Immature natural killer cell (primary cell): ENCODE measurements at regions not wholly inside any gene's neighbourhood (a gene's known extent, or its start where the extent isn't known, plus 50 kb on each side); places are given as distances from the start of the nearest gene placed in this dataset.

Experiments used
- DNase-seq, 3 donors: peaks; one replicate each; pipeline ENCODE4 v3.0.0; 2022; ENCODE audit warnings: mixed read lengths in 1 of 3
- H3K27ac Mint-ChIP-seq, 6 donors: one replicate each; pipeline ENCODE4 v1.8.0; 2020; ENCODE audit warnings: mixed read lengths in 6 of 6, mild to moderate bottlenecking in 5 of 6, inconsistent platforms in 4 of 6, moderate library complexity in 3 of 6
- H3K27me3 Mint-ChIP-seq, 3 donors: one replicate each; pipeline ENCODE4 v1.8.0; 2020 to 2021; ENCODE audit warnings: low read depth in 3 of 3, mild to moderate bottlenecking in 3 of 3, mixed read lengths in 3 of 3, moderate library complexity in 3 of 3, inconsistent platforms in 1 of 3
- H3K36me3 Mint-ChIP-seq, 3 donors: one replicate each; pipeline ENCODE4 v1.8.0; 2020; ENCODE audit warnings: mixed read lengths in 3 of 3, inconsistent platforms in 2 of 3, mild to moderate bottlenecking in 2 of 3
- H3K4me1 Mint-ChIP-seq, 2 donors: one replicate each; pipeline ENCODE4 v1.8.0; 2020; ENCODE audit warnings: inconsistent platforms in 2 of 2, mild to moderate bottlenecking in 2 of 2, mixed read lengths in 2 of 2, moderate library complexity in 1 of 2
- H3K4me3 Mint-ChIP-seq, 5 donors: one replicate each; pipeline ENCODE4 v1.8.0; 2020; ENCODE audit warnings: mild to moderate bottlenecking in 5 of 5, mixed read lengths in 5 of 5, inconsistent platforms in 3 of 5, moderate library complexity in 3 of 5
- H3K9me3 Mint-ChIP-seq, 6 donors: one replicate each; pipeline ENCODE4 v1.8.0; 2020; ENCODE audit warnings: mild to moderate bottlenecking in 6 of 6, mixed read lengths in 6 of 6, inconsistent platforms in 4 of 6, moderate library complexity in 3 of 6

GRCh38 chr5:74274326-74274725 lies 366.2 kb downstream of the ENC1 start:
- H3K36me3 Mint-ChIP-seq, result no peaks in the 10 kb centered on the region
- no peak for DNase-seq
- H3K4me3 Mint-ChIP-seq, result no peak overlapping the region
- no peak overlapping the region for H3K27ac Mint-ChIP-seq
- H3K9me3 Mint-ChIP-seq, result peaks cover 0 to 4% (median 0%) of the 10 kb centered on the region in 6 donors
- peaks cover 0 to 19% (median 6%) of the 10 kb centered on the region in 3 donors for H3K27me3 Mint-ChIP-seq
- no peaks in the 10 kb centered on the region for H3K4me1 Mint-ChIP-seq

DNA sequence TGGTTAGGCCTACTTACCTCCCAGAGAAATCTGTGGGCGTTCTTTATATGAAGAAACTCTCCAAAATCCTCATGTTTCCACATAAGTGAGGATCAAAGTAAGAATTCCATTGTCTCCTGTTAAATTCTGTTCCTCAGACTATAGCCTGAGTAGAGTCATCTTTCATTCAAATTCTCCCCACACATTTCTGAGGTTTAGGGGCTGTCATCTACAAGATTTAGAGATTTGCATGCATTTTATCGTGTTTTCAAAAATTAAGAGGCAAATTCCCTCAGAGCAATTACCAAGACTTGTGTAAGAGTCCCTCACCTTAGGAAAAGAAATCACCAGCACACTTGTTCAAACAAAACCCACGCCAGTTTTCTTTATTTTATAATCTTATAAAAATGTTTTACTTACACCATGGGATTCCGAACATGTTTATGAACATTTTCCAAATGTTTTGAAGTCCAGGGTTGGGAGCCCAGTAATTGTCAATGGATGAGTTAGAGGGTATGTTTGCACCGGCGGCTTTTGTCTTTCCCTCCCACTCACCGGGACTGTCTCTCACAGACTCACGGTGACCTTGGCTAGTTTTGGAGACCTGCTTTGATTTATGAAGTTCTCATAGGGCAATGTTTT lies 367.6 kb downstream of the ENC1 start:
- H3K27ac Mint-ChIP-seq, result no peak overlapping the region
- peaks cover 0 to 19% (median 6%) of the 10 kb centered on the region in 3 donors for H3K27me3 Mint-ChIP-seq

DNA sequence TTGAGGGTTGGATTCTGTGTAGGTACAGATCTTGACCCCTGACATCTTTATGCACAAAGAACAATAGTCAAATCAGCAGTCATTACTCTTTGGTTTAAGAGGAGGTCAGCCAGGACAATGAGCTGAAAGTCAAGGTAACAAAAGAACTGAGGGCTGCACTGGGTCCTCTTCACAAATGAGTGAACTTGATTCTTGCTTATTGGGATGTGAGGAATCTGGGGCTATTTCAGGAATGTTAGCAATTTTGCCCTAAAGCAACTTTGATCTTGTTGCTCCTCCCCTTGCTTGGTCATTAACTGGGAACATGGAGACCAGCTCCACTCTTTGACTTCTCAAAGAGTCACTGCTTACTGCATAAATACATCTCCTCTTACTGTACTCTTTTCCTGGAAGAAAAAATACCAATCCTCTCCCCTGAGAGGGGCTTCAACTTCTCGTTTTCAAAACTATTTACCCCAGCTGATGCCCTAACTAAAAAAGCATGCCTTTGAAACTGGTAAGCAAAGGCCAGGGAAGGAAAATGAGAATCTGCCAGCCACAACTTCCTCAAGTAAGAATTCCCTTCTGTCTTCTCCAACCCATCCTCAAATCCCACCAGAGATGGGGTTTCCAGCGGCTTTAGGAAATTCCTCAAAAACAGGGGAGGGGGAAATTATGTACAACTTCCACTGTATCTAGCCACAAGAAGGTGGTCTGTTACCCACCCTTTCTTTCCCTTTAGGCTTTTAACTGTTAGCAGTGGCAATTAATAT lies 368.3 kb downstream of the ENC1 start:
- DNase-seq, result no peak
- Mint-ChIP-seq H3K27me3 (peaks cover 0 to 18% (median 6%) of the 10 kb centered on the region in 3 donors), H3K36me3 (no peaks in the 10 kb centered on the region), H3K4me3 (no peak overlapping the region), H3K4me1 (no peaks in the 10 kb centered on the region), H3K27ac (no peak overlapping the region), H3K9me3 (peaks cover 0 to 4% (median 0%) of the 10 kb centered on the region in 6 donors)

More for the DNA sequence above, 367.6 kb downstream of the ENC1 start:
- DNase-seq, result no peak
- peaks cover 0 to 4% (median 0%) of the 10 kb centered on the region in 6 donors for H3K9me3 Mint-ChIP-seq
- no peaks in the 10 kb centered on the region for H3K36me3 Mint-ChIP-seq
- H3K4me3 Mint-ChIP-seq, result no peak overlapping the region
- no peaks in the 10 kb centered on the region for H3K4me1 Mint-ChIP-seq

DNA sequence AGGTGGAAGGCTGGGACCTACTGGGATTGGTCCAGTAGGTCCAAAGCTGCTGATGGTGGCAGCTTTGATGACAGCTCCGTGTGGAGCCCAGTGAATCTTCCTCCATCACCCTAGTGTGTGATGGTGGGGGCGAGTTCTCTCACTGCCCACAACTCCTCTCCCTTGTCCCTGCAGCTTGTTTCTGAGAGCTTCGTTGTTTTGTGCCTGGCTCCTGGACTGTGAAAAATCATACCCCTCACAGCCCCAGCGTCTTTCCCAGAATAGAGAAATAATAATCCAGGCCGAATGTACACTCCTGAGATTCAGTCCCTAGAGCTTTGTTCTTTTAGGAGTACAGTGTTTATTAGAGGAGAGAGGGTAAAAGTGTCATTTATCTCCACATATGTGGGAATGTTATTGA lies 372.2 kb downstream of the ENC1 start:
- no peak for DNase-seq
- peaks cover 0 to 7% (median 5%) of the 10 kb centered on the region in 3 donors for H3K27me3 Mint-ChIP-seq

GRCh38 chr5:74266836-74267235 lies 373.7 kb downstream of the ENC1 start:
- no peak for DNase-seq
- Mint-ChIP-seq H3K27me3 (peaks cover 0 to 6% (median 5%) of the 10 kb centered on the region in 3 donors), H3K36me3 (no peaks in the 10 kb centered on the region), H3K4me3 (no peak overlapping the region), H3K27ac (no peak overlapping the region), H3K4me1 (no peaks in the 10 kb centered on the region), H3K9me3 (peaks cover 0 to 4% (median 0%) of the 10 kb centered on the region in 6 donors)

More for the DNA sequence above, 372.2 kb downstream of the ENC1 start:
- Mint-ChIP-seq H3K27ac (no peak overlapping the region), H3K4me1 (no peaks in the 10 kb centered on the region), H3K36me3 (no peaks in the 10 kb centered on the region), H3K9me3 (peaks cover 0 to 4% (median 0%) of the 10 kb centered on the region in 6 donors), H3K4me3 (no peak overlapping the region)

GRCh38 chr5:74266132-74266531 lies 374.4 kb downstream of the ENC1 start:
- H3K4me1 Mint-ChIP-seq, result no peaks in the 10 kb centered on the region

DNA sequence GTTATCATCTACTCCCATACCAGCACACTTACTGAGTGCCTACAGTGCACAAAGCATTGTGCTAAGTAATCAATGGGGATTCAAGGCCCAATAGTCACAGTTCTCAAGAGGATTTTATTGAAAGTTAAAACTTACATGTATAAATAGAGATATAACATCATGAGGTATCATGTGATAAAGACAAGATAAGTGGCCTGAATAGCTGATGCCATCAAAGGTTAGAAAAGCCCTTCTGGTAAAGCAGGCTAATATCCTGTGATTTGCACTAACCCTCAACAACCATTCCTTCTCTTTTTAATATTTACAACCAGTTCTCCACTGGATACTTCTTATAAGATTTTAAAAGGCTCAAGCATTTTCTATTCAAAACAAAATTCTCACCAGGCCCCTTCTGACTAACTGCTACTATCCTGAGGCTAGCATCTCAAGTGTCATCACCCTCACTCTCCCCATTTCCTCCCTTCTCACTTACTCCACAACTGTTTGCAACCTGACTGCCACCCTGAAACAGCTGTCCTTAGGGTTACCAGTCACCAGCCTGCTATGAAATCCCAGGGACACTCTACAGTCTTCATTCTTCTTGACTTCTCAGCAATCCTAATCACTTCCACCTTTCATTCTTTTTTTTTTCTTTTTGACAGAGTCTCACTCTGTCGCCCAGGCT lies 377.9 kb downstream of the ENC1 start:
- H3K27ac Mint-ChIP-seq, result no peak overlapping the region
- H3K9me3 Mint-ChIP-seq, result peaks cover 0 to 3% (median 0%) of the 10 kb centered on the region in 6 donors
- H3K4me3 Mint-ChIP-seq, result no peak overlapping the region
- no peak for DNase-seq
- H3K27me3 Mint-ChIP-seq, result peaks cover 0 to 4% (median 0%) of the 10 kb centered on the region in 3 donors
- H3K36me3 Mint-ChIP-seq, result no peaks in the 10 kb centered on the region
- no peaks in the 10 kb centered on the region for H3K4me1 Mint-ChIP-seq

More at GRCh38 chr5:74266132-74266531, 374.4 kb downstream of the ENC1 start:
- DNase-seq, result no peak
- Mint-ChIP-seq H3K9me3 (peaks cover 0 to 4% (median 0%) of the 10 kb centered on the region in 6 donors), H3K4me3 (no peak overlapping the region), H3K27me3 (peaks cover 0 to 6% (median 5%) of the 10 kb centered on the region in 3 donors), H3K27ac (no peak overlapping the region), H3K36me3 (no peaks in the 10 kb centered on the region)

DNA sequence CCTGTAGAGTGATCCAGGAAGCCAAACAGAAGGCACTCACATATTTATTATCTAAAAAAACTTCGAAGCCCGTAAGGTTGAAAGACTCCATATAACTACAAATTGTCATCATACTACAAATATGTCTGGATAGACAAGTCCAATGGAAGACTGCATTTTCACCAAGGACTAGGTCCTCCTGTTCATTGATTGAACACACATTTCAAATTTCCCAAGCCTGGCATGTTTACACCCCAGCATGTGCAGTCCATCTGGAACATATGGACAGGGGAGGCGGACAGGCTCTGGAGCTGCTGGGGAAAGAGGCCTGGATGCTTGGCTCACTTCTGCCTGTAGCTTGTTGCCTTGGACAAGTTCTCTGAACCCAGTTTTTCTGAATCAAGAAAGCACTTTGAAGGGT lies 378.7 kb downstream of the ENC1 start:
- peaks cover 0 to 4% (median 4%) of the 10 kb centered on the region in 3 donors for H3K27me3 Mint-ChIP-seq
- no peaks in the 10 kb centered on the region for H3K4me1 Mint-ChIP-seq
- H3K9me3 Mint-ChIP-seq, result peaks cover 0 to 3% (median 0%) of the 10 kb centered on the region in 6 donors
- DNase-seq, result no peak
- H3K36me3 Mint-ChIP-seq, result no peaks in the 10 kb centered on the region
- no peak overlapping the region for H3K27ac Mint-ChIP-seq
- H3K4me3 Mint-ChIP-seq, result no peak overlapping the region

GRCh38 chr5:74261421-74261820 lies 379.1 kb downstream of the ENC1 start:
- H3K36me3 Mint-ChIP-seq, result no peaks in the 10 kb centered on the region
- H3K9me3 Mint-ChIP-seq, result peaks cover 0 to 3% (median 0%) of the 10 kb centered on the region in 6 donors
- no peak overlapping the region for H3K4me3 Mint-ChIP-seq
- no peak for DNase-seq
- H3K27ac Mint-ChIP-seq, result no peak overlapping the region
- H3K27me3 Mint-ChIP-seq, result peaks cover 0 to 4% (median 4%) of the 10 kb centered on the region in 3 donors
- H3K4me1 Mint-ChIP-seq, result no peaks in the 10 kb centered on the region

DNA sequence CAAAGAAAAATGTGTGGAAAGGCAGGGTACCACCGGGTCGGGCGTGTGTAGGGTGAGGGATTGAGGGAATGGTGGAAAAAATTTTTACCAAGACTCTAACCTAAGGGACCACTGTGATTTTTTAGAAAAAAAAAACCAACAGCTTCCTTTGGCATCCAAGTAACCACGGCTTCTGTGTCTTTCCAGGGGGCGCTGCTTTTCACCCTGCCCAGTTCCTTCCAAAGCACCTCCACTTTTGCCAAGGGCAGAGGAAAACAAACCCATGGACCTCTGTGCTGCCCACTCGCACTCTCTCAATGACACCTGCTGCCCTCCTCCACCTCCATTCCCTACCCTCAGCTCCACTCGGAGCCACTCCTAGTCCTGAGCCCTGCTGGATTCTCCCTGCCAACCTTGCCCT lies 381.0 kb downstream of the ENC1 start:
- Mint-ChIP-seq H3K9me3 (peaks cover 0 to 3% (median 0%) of the 10 kb centered on the region in 6 donors), H3K27me3 (peaks cover 0 to 6% (median 5%) of the 10 kb centered on the region in 3 donors), H3K4me1 (no peaks in the 10 kb centered on the region), H3K4me3 (no peak overlapping the region), H3K27ac (no peak overlapping the region), H3K36me3 (no peaks in the 10 kb centered on the region)
- no peak for DNase-seq

- no peak for DNase-seq
- H3K9me3 Mint-ChIP-seq, result peaks cover 0 to 3% (median 0%) of the 10 kb centered on the region in 6 donors
- peaks cover 0 to 6% (median 5%) of the 10 kb centered on the region in 3 donors for H3K27me3 Mint-ChIP-seq
- no peak overlapping the region for H3K4me3 Mint-ChIP-seq
- no peaks in the 10 kb centered on the region for H3K4me1 Mint-ChIP-seq
- no peak overlapping the region for H3K27ac Mint-ChIP-seq
- no peaks in the 10 kb centered on the region for H3K36me3 Mint-ChIP-seq
These were observed 382.2 kb downstream of the ENC1 start for GRCh38 chr5:74258314-74258665.

DNA sequence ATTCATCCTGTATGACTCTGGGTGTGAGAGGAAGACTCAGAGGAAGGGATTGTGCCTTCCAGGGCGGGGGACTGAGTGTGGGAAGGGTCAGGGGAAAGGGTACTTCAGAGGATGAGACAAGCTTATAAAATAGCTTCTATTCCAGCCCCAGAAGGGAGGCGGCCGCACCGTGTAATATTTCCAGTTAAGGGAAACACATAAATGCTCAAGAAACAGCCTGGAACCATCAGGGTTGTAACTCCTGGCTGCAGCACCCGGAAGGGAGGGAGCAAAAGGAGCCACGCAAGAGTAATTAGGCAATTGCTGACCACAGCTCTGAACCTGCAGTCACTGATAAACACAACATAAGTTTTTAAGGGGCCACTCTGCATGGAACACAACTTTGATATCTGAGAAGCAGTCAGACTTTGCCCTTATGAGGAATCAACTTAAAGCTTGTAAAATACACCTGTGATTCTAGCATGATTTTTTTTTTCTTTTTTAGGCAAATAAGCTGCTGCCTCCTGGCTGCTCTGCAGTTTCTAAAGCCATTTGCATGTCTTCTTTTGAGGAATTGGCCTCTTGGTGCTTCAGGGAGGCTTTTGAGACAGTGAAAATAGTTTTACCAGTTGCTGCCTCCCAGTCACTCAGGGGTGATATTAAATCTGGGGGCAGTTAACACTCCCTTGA lies 382.7 kb downstream of the ENC1 start:
- Mint-ChIP-seq H3K9me3 (peaks cover 0 to 3% (median 0%) of the 10 kb centered on the region in 6 donors), H3K4me3 (no peak overlapping the region), H3K27me3 (peaks cover 0 to 6% (median 5%) of the 10 kb centered on the region in 3 donors), H3K4me1 (no peaks in the 10 kb centered on the region), H3K36me3 (no peaks in the 10 kb centered on the region), H3K27ac (no peak overlapping the region)
- no peak for DNase-seq

DNA sequence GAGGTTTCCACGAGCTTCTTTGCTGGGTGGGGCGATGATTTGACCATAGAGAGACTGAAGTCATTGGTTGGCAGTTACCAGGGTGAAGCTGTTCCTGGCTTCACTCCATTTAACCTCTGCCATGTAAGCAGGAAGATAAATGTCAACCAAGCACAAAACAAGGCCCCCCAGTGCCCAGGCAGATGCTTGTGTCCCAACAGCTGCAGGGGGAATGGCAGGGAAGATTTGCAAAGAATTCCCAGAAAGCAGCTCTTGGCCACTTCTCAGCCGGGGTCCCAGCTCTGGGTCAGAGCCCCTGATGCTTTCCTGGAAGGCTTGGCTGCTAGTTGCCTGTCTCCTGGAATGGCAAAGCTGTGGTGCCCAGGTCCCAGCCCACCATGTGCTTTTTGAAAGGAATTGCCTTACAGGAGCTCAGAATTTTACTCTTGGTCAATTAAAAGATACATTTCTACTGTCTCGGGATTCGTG lies 383.4 kb downstream of the ENC1 start:
- no peaks in the 10 kb centered on the region for H3K4me1 Mint-ChIP-seq
- H3K27ac Mint-ChIP-seq, result no peak overlapping the region
- H3K36me3 Mint-ChIP-seq, result no peaks in the 10 kb centered on the region
- H3K9me3 Mint-ChIP-seq, result peaks cover 0 to 3% (median 0%) of the 10 kb centered on the region in 6 donors
- DNase-seq, result no peak
- H3K4me3 Mint-ChIP-seq, result no peak overlapping the region
- peaks cover 0 to 6% (median 5%) of the 10 kb centered on the region in 3 donors for H3K27me3 Mint-ChIP-seq
